ENCODE measurements at regions not wholly inside any gene's neighbourhood (a gene's known extent, or its start where the extent isn't known, plus 50 kb on each side); places are given as distances from the start of the nearest gene placed in this dataset.

GRCh38 chr1:184311580-184311979, 75.2 kb upstream of the C1orf21 start:
- no peaks in the 10 kb centered on the region for H3K4me1 ChIP-seq
- no peak overlapping the region for H3K27ac ChIP-seq
- TF ChIP-seq POLR2A (IDR thresholded peaks at IDR 0.05) (no peak), CTCF (IDR thresholded peaks at IDR 0.05) (no peak)
- H3K9me3 ChIP-seq, result peaks cover 0 to 11% (median 0%) of the 10 kb centered on the region in 12 donors
- DNase-seq (no peak), ATAC-seq (no peak)
- no peak overlapping the region for H3K4me3 ChIP-seq
- intact Hi-C loops (cut with DNase I), result no loop called here
- WGBS, 4 donors, result 96 to 98% (median 97%) methylated on average over 2 of the region's 2 CpGs
- no peaks in the 10 kb centered on the region for H3K36me3 ChIP-seq
- no peaks in the 10 kb centered on the region for H3K27me3 ChIP-seq

- Histone ChIP-seq H3K4me3 (no peak overlapping the region), H3K27me3 (no peaks in the 10 kb centered on the region), H3K36me3 (no peaks in the 10 kb centered on the region), H3K4me1 (no peaks in the 10 kb centered on the region), H3K27ac (no peak overlapping the region), H3K9me3 (no peaks in the 10 kb centered on the region)
- no peak for ATAC-seq
- intact Hi-C loops (cut with DNase I), result no loop called here
- TF ChIP-seq POLR2A (IDR thresholded peaks at IDR 0.05), result no peak
- no peak for TF ChIP-seq CTCF (IDR thresholded peaks at IDR 0.05)
- no peak for DNase-seq
- 77 to 90% (median 83%) methylated on average over 2 of the region's 2 CpGs for WGBS, 4 donors
Observed at GRCh38 chr1:184315254-184315653, 71.6 kb upstream of the C1orf21 start.

- Histone ChIP-seq H3K27ac (no peak overlapping the region), H3K27me3 (no peaks in the 10 kb centered on the region), H3K4me1 (no peaks in the 10 kb centered on the region), H3K36me3 (no peaks in the 10 kb centered on the region), H3K9me3 (no peaks in the 10 kb centered on the region), H3K4me3 (no peak overlapping the region)
- no peak for ATAC-seq
- TF ChIP-seq POLR2A (IDR thresholded peaks at IDR 0.05), result no peak
- TF ChIP-seq CTCF (IDR thresholded peaks at IDR 0.05), result no peak
- 78 to 87% (median 83%) methylated on average over 3 of the region's 3 CpGs for whole genome bisulfite sequencing, 4 donors
- intact Hi-C loops (cut with DNase I), result no loop called here
- no peak for DNase-seq
Observed at GRCh38 chr1:184319879-184320278, 67.0 kb upstream of the C1orf21 start.

- WGBS, 4 donors, result 94 to 96% (median 95%) methylated on average over 6 of the region's 6 CpGs
- no peaks in the 10 kb centered on the region for H3K9me3 ChIP-seq
- peaks cover 0 to 3% (median 0%) of the 10 kb centered on the region in 12 donors for H3K4me1 ChIP-seq
- no peak overlapping the region for H3K4me3 ChIP-seq
- H3K36me3 ChIP-seq, result no peaks in the 10 kb centered on the region
- DNase-seq (no peak), ATAC-seq (no peak)
- no peak overlapping the region for H3K27ac ChIP-seq
- intact Hi-C loops (cut with DNase I), result no loop called here
- no peaks in the 10 kb centered on the region for H3K27me3 ChIP-seq
- no peak for TF ChIP-seq CTCF (IDR thresholded peaks at IDR 0.05)
Observed at GRCh38 chr1:184322253-184322652, 64.6 kb upstream of the C1orf21 start.

Data from heart left ventricle (tissue), 16 donors.